ENCODE measurements at regions not wholly inside any gene's neighbourhood (a gene's known extent, or its start where the extent isn't known, plus 50 kb on each side); places are given as distances from the start of the nearest gene placed in this dataset.

- DNase-seq (ENCODE audit: extremely low spot score), result no peak
- CTCF ChIA-PET, result no interaction called here
- POLR2A ChIA-PET, result no interaction called here
- no peak for TF ChIP-seq CTBP1 (IDR thresholded peaks at IDR 0.05; ENCODE audit: borderline replicate concordance)
- TF ChIP-seq FOXM1 (IDR thresholded peaks at IDR 0.05; ENCODE audit: borderline replicate concordance), result no peak
- no peak for TF ChIP-seq ZNF384 (IDR thresholded peaks at IDR 0.05)
- no peak for TF ChIP-seq HDGF (IDR thresholded peaks at IDR 0.05; ENCODE audit: borderline replicate concordance)
- no peak for TF ChIP-seq NFRKB (IDR thresholded peaks at IDR 0.05)
- TF ChIP-seq PKNOX1 (IDR thresholded peaks at IDR 0.05), result no peak
- TF ChIP-seq L3MBTL2 (conservative IDR thresholded peaks at IDR 0.05), result no peak
Measured at GRCh38 chr7:132065193-132065988, 509.0 kb upstream of the PODXL start.

GRCh38 chr7:132063800-132064199 is 507.4 kb upstream of the PODXL start:
- CTCF ChIA-PET, result no interaction called here
- POLR2A ChIA-PET, result no interaction called here
- TF ChIP-seq FOXM1 (IDR thresholded peaks at IDR 0.05; ENCODE audit: borderline replicate concordance), result no peak
- no peak for TF ChIP-seq FOXA1 (IDR thresholded peaks at IDR 0.05)
- TF ChIP-seq ELF4 (IDR thresholded peaks at IDR 0.05), result no peak
- TF ChIP-seq ARNT (IDR thresholded peaks at IDR 0.05), result no peak
- TF ChIP-seq TARDBP (IDR thresholded peaks at IDR 0.05), result no peak
- TF ChIP-seq SUZ12 (IDR thresholded peaks at IDR 0.05), result no peak
- TF ChIP-seq ZNF384 (IDR thresholded peaks at IDR 0.05), result no peak
- no peak for TF ChIP-seq BHLHE40 (IDR thresholded peaks at IDR 0.05; ENCODE audit: borderline replicate concordance)
- DNase-seq (ENCODE audit: extremely low spot score), result no peak

GRCh38 chr7:132061937-132062336 is 505.5 kb upstream of the PODXL start:
- POLR2A ChIA-PET, result no interaction called here
- DNase-seq (ENCODE audit: extremely low spot score), result no peak
- no peak for TF ChIP-seq HDGF (IDR thresholded peaks at IDR 0.05; ENCODE audit: borderline replicate concordance)
- TF ChIP-seq CTBP1 (IDR thresholded peaks at IDR 0.05; ENCODE audit: borderline replicate concordance), result no peak
- TF ChIP-seq NFRKB (IDR thresholded peaks at IDR 0.05), result no peak
- TF ChIP-seq TARDBP (IDR thresholded peaks at IDR 0.05), result no peak
- TF ChIP-seq SP1 (IDR thresholded peaks at IDR 0.05), result no peak
- no peak for TF ChIP-seq BHLHE40 (IDR thresholded peaks at IDR 0.05; ENCODE audit: borderline replicate concordance)
- TF ChIP-seq FOXK2 (IDR thresholded peaks at IDR 0.05), result no peak
- TF ChIP-seq ELF4 (IDR thresholded peaks at IDR 0.05), result no peak
- TF ChIP-seq PKNOX1 (IDR thresholded peaks at IDR 0.05), result no peak
- CTCF ChIA-PET, result no interaction called here

GRCh38 chr7:132059141-132059540 is 502.7 kb upstream of the PODXL start:
- DNase-seq (ENCODE audit: extremely low spot score), result no peak
- CTCF ChIA-PET, result no interaction called here
- TF ChIP-seq FOXA1 (IDR thresholded peaks at IDR 0.05), result no peak
- TF ChIP-seq SP1 (IDR thresholded peaks at IDR 0.05), result no peak
- TF ChIP-seq CTBP1 (IDR thresholded peaks at IDR 0.05; ENCODE audit: borderline replicate concordance), result no peak
- no peak for TF ChIP-seq PKNOX1 (IDR thresholded peaks at IDR 0.05)
- no peak for TF ChIP-seq SUZ12 (IDR thresholded peaks at IDR 0.05)
- TF ChIP-seq ARNT (IDR thresholded peaks at IDR 0.05), result no peak
- POLR2A ChIA-PET, result no interaction called here

GRCh38 chr7:132055336-132056120 is 499.1 kb upstream of the PODXL start:
- no peak for DNase-seq (ENCODE audit: extremely low spot score)
- ChIA-PET CTCF (interaction anchor here (0.9 kb wide), 1 partner anchor 51 kb away, joined by 3 read pairs; no protein-coding TSS in a partner anchor), POLR2A (no interaction called here)
- TF ChIP-seq TARDBP (IDR thresholded peaks at IDR 0.05), result no peak
- TF ChIP-seq L3MBTL2 (conservative IDR thresholded peaks at IDR 0.05), result no peak
- no peak for TF ChIP-seq ELF4 (IDR thresholded peaks at IDR 0.05)
- no peak for TF ChIP-seq NFRKB (IDR thresholded peaks at IDR 0.05)
- TF ChIP-seq FOXA1 (IDR thresholded peaks at IDR 0.05), result no peak
- TF ChIP-seq FOXM1 (IDR thresholded peaks at IDR 0.05; ENCODE audit: borderline replicate concordance), result no peak
- TF ChIP-seq LEF1 (IDR thresholded peaks at IDR 0.05; ENCODE audit: borderline replicate concordance), result no peak

- no peak for TF ChIP-seq BHLHE40 (IDR thresholded peaks at IDR 0.05; ENCODE audit: borderline replicate concordance)
- TF ChIP-seq ELF4 (IDR thresholded peaks at IDR 0.05), result no peak
- TF ChIP-seq LEF1 (IDR thresholded peaks at IDR 0.05; ENCODE audit: borderline replicate concordance), result no peak
- TF ChIP-seq FOXA1 (IDR thresholded peaks at IDR 0.05), result no peak
- no peak for TF ChIP-seq ZNF384 (IDR thresholded peaks at IDR 0.05)
- no peak for TF ChIP-seq L3MBTL2 (conservative IDR thresholded peaks at IDR 0.05)
- TF ChIP-seq CTBP1 (IDR thresholded peaks at IDR 0.05; ENCODE audit: borderline replicate concordance), result no peak
- no peak for TF ChIP-seq SUZ12 (IDR thresholded peaks at IDR 0.05)
- no peak for TF ChIP-seq FOXM1 (IDR thresholded peaks at IDR 0.05; ENCODE audit: borderline replicate concordance)
- TF ChIP-seq NFRKB (IDR thresholded peaks at IDR 0.05), result no peak
- ChIA-PET CTCF (no interaction called here), POLR2A (no interaction called here)
- DNase-seq (ENCODE audit: extremely low spot score), result no peak
Measured at GRCh38 chr7:132053871-132054270, 497.4 kb upstream of the PODXL start.
